HEK293 (cell line): ENCODE measurements at regions not wholly inside any gene's neighbourhood (a gene's known extent, or its start where the extent isn't known, plus 50 kb on each side); places are given as distances from the start of the nearest gene placed in this dataset.

ENCODE experiments used
- CTCF ChIA-PET: fragments of 350-600 bp; formaldehyde crosslinking; extraction: SDS; loops from one replicate; lab custom pipeline; 2021; ENCODE audit warnings: antibody characterized with exemption; lab: Yijun Ruan, JAX
- POLR2A ChIA-PET: fragments of 300-600 bp; formaldehyde crosslinking; extraction: SDS; loops from one replicate; lab custom pipeline; 2020; ENCODE audit warnings: antibody characterized with exemption, inconsistent platforms; lab: Yijun Ruan, JAX
- H3K27ac ChIP-seq: fragments of 200-500 bp; sonication (Bioruptor generic); 2 replicates; pipeline ENCODE4 v1.5.1; 2014; ENCODE audit warnings: low read depth, low read length, control low read depth, inconsistent platforms; ENCODE audit errors: extremely low read depth
- H3K36me3 ChIP-seq, 2 experiments: fragments of 200-500 bp in 1 of 2; sonication (Bioruptor generic) in 1 of 2; 1 replicate in 1 of 2; 2 replicates in 1 of 2; pipeline ENCODE4 v1.5.1; 2014 to 2017; ENCODE audit warnings: inconsistent platforms in 2 of 2, low read length in 2 of 2; ENCODE audit not compliant: control insufficient read depth in 2 of 2, insufficient read depth in 1 of 2
- H3K4me1 ChIP-seq: fragments of 200-500 bp; sonication (Bioruptor generic); 2 replicates; pipeline ENCODE4 v1.5.1; 2014; ENCODE audit warnings: mild to moderate bottlenecking, low read length, inconsistent platforms; ENCODE audit not compliant: control insufficient read depth, insufficient read depth
- H3K4me3 ChIP-seq: 2 replicates; pipeline ENCODE4 v1.5.1; 2011; ENCODE audit warnings: low read depth, mild to moderate bottlenecking, control low read depth, low read length, moderate library complexity
- H3K9me3 ChIP-seq: fragments of 200-500 bp; sonication (Bioruptor generic); 2 replicates; pipeline ENCODE4 v1.5.1; 2014; ENCODE audit warnings: low read depth, low read length, inconsistent platforms; ENCODE audit not compliant: control insufficient read depth, insufficient read depth
- BCL6B ChIP-seq: fragments of 450-650 bp; formaldehyde crosslinking; IDR thresholded peaks from 2 replicates; pipeline ENCODE4 v1.5.1; 2017; ENCODE audit warnings: missing biosample characterization, missing genetic modification characterization
- MZF1 ChIP-seq: fragments of 450-650 bp; formaldehyde crosslinking; IDR thresholded peaks from 2 replicates; pipeline ENCODE4 v1.5.1; 2017; ENCODE audit warnings: missing biosample characterization, missing genetic modification characterization, borderline replicate concordance
- ZBTB7A ChIP-seq: fragments of 450-650 bp; formaldehyde crosslinking; IDR thresholded peaks from 2 replicates; pipeline ENCODE4 v1.5.1; 2016; ENCODE audit warnings: low read depth, missing biosample characterization, missing genetic modification characterization
- ZBTB8A ChIP-seq: fragments of 450-650 bp; formaldehyde crosslinking; IDR thresholded peaks from 2 replicates; pipeline ENCODE4 v1.5.1; 2016; ENCODE audit warnings: missing biosample characterization, missing genetic modification characterization
- ZNF121 ChIP-seq: fragments of 450-650 bp; formaldehyde crosslinking; IDR thresholded peaks from 2 replicates; pipeline ENCODE4 v1.5.1; 2016; ENCODE audit warnings: missing biosample characterization, missing genetic modification characterization
- ZNF26 ChIP-seq: fragments of 450-650 bp; formaldehyde crosslinking; IDR thresholded peaks from 2 replicates; pipeline ENCODE4 v1.5.1; 2016; ENCODE audit warnings: missing biosample characterization, missing genetic modification characterization
- ZNF302 ChIP-seq: fragments of 450-650 bp; formaldehyde crosslinking; IDR thresholded peaks from 2 replicates; pipeline ENCODE4 v1.5.1; 2016; ENCODE audit warnings: missing biosample characterization, missing genetic modification characterization, low read depth
- ZNF366 ChIP-seq: fragments of 450-650 bp; formaldehyde crosslinking; conservative IDR thresholded peaks from 2 replicates; pipeline ENCODE4 v1.5.1; 2016; ENCODE audit warnings: missing biosample characterization, missing genetic modification characterization
- ZNF391 ChIP-seq: fragments of 450-650 bp; formaldehyde crosslinking; IDR thresholded peaks from 2 replicates; pipeline ENCODE4 v1.5.1; 2016; ENCODE audit warnings: low read depth, missing biosample characterization, missing genetic modification characterization, borderline replicate concordance
- ZNF404 ChIP-seq: fragments of 450-650 bp; formaldehyde crosslinking; IDR thresholded peaks from 2 replicates; pipeline ENCODE4 v1.5.1; 2017; ENCODE audit warnings: missing biosample characterization, missing genetic modification characterization
- ZNF423 ChIP-seq: fragments of 450-650 bp; formaldehyde crosslinking; IDR thresholded peaks from 2 replicates; pipeline ENCODE4 v1.5.1; 2016; ENCODE audit warnings: missing biosample characterization, missing genetic modification characterization
- ZNF426 ChIP-seq: fragments of 450-650 bp; formaldehyde crosslinking; IDR thresholded peaks from 2 replicates; pipeline ENCODE4 v1.5.1; 2017; ENCODE audit warnings: missing biosample characterization, missing genetic modification characterization, mild to moderate bottlenecking, inconsistent platforms, moderate library complexity
- ZNF488 ChIP-seq: fragments of 450-650 bp; formaldehyde crosslinking; IDR thresholded peaks from 2 replicates; pipeline ENCODE4 v1.5.1; 2016; ENCODE audit warnings: missing biosample characterization, missing genetic modification characterization
- ZNF513 ChIP-seq: fragments of 450-650 bp; IDR thresholded peaks from 2 replicates; pipeline ENCODE4 v1.5.1; 2018; ENCODE audit warnings: missing biosample characterization, missing genetic modification characterization
- ZNF624 ChIP-seq: fragments of 450-650 bp; formaldehyde crosslinking; IDR thresholded peaks from 2 replicates; pipeline ENCODE4 v1.5.1; 2017; ENCODE audit warnings: missing biosample characterization, missing genetic modification characterization
- ZNF704 ChIP-seq: fragments of 450-650 bp; formaldehyde crosslinking; IDR thresholded peaks from 2 replicates; pipeline ENCODE4 v1.5.1; 2016; ENCODE audit warnings: missing biosample characterization, missing genetic modification characterization

- no peak for TF ChIP-seq ZNF121 (tag by site-specific recombination)
- TF ChIP-seq ZNF302 (tag by site-specific recombination): no peak
- TF ChIP-seq ZNF513 (tag by site-specific recombination): no peak
- TF ChIP-seq ZBTB8A (tag by site-specific recombination): no peak
Measured at GRCh38 chr9:19699756-19700155, 89.1 kb downstream of the SLC24A2 start (continued).

GRCh38 chr9:19698960-19699359, 89.9 kb downstream of the SLC24A2 start:
- H3K4me3 ChIP-seq: no peak overlapping the region
- POLR2A ChIA-PET: no interaction called here
- TF ChIP-seq ZNF624 (tag by site-specific recombination) (no peak), ZNF426 (tag by site-specific recombination) (no peak), BCL6B (tag by site-specific recombination) (no peak), ZNF488 (tag by site-specific recombination) (no peak), ZNF366 (tag by site-specific recombination) (no peak), ZNF404 (tag by site-specific recombination) (no peak)
- TF ChIP-seq, all 188 proteins: peak for 0
- H3K36me3 ChIP-seq: no peaks in the 10 kb centered on the region
- CTCF ChIA-PET: interaction anchor here (0.5 kb wide), 1 partner anchor 52 kb away, joined by 3 read pairs; no protein-coding TSS in a partner anchor
- no peaks in the 10 kb centered on the region for H3K9me3 ChIP-seq
- H3K27ac ChIP-seq: no peak overlapping the region
- no peaks in the 10 kb centered on the region for H3K4me1 ChIP-seq

GRCh38 chr9:19694601-19695000, 94.2 kb downstream of the SLC24A2 start:
- TF ChIP-seq ZNF391 (tag by site-specific recombination) (no peak), ZNF26 (tag by site-specific recombination) (no peak), ZNF423 (tag by site-specific recombination) (no peak), ZNF704 (tag by site-specific recombination) (no peak), MZF1 (tag by site-specific recombination) (no peak), ZBTB7A (no peak)
- CTCF ChIA-PET: interaction anchor here (0.6 to 0.7 kb wide), 2 partner anchors 22 to 242 kb away, joined by 3 to 5 read pairs; no protein-coding TSS in a partner anchor

More at GRCh38 chr9:19694601-19695000, 94.2 kb downstream of the SLC24A2 start:
- H3K9me3 ChIP-seq: no peaks in the 10 kb centered on the region
- no peak overlapping the region for H3K27ac ChIP-seq
- no peak overlapping the region for H3K4me3 ChIP-seq
- POLR2A ChIA-PET: no interaction called here
- no peaks in the 10 kb centered on the region for H3K36me3 ChIP-seq
- no peaks in the 10 kb centered on the region for H3K4me1 ChIP-seq
